22Rv1 (cell line): ENCODE measurements at regions not wholly inside any gene's neighbourhood (a gene's known extent, or its start where the extent isn't known, plus 50 kb on each side); places are given as distances from the start of the nearest gene placed in this dataset.

ENCODE experiments used
- H3K27ac ChIP-seq: fragments of 450-650 bp; 2 replicates; pipeline ENCODE4 v1.5.1; 2017
- CTCF ChIP-seq: fragments of 450-650 bp; IDR thresholded peaks from 2 replicates; pipeline ENCODE4 v1.5.1; 2017; ENCODE audit warnings: mild to moderate bottlenecking
- ZFX ChIP-seq: fragments of 450-650 bp; IDR thresholded peaks from 2 replicates; pipeline ENCODE4 v1.6.1; 2017; ENCODE audit warnings: antibody characterized with exemption, borderline replicate concordance

- H3K27ac ChIP-seq: no peak overlapping the region
- TF ChIP-seq CTCF: no peak
- no peak for TF ChIP-seq ZFX
These were observed 362.9 kb downstream of the EMP1 start for GRCh38 chr12:13559318-13559978.

- TF ChIP-seq ZFX (no peak), CTCF (no peak)
- no peak overlapping the region for H3K27ac ChIP-seq
These were observed 356.3 kb downstream of the EMP1 start for GRCh38 chr12:13552830-13553229.

GRCh38 chr12:13547283-13547682, 350.8 kb downstream of the EMP1 start:
- H3K27ac ChIP-seq: no peak overlapping the region
- TF ChIP-seq ZFX: no peak
- TF ChIP-seq CTCF: no peak

- TF ChIP-seq ZFX (no peak), CTCF (no peak)
- no peak overlapping the region for H3K27ac ChIP-seq
These were observed 349.7 kb downstream of the EMP1 start for GRCh38 chr12:13546231-13546630.

- TF ChIP-seq ZFX (no peak), CTCF (no peak)
- H3K27ac ChIP-seq: no peak overlapping the region
These were observed 342.5 kb downstream of the EMP1 start for GRCh38 chr12:13539051-13539450.

- no peak overlapping the region for H3K27ac ChIP-seq
- TF ChIP-seq ZFX: no peak
- TF ChIP-seq CTCF: no peak
These were observed 341.6 kb downstream of the EMP1 start for GRCh38 chr12:13538136-13538535.

- TF ChIP-seq CTCF (no peak), ZFX (no peak)
- H3K27ac ChIP-seq: no peak overlapping the region
These were observed 341.1 kb downstream of the EMP1 start for GRCh38 chr12:13537623-13538022.
